GM10248 (cell line): ENCODE measurements at regions not wholly inside any gene's neighbourhood (a gene's known extent, or its start where the extent isn't known, plus 50 kb on each side); places are given as distances from the start of the nearest gene placed in this dataset.

ENCODE experiments used
- CTCF ChIA-PET: fragments of 300-600 bp; sonication (Branson Sonifier 250); formaldehyde crosslinking; extraction: SDS; loops from one replicate; lab custom pipeline; 2021; ENCODE audit warnings: antibody characterized with exemption; lab: Yijun Ruan, JAX
- POLR2A ChIA-PET: fragments of 350-650 bp; sonication (Branson Sonifier 250); formaldehyde crosslinking; extraction: SDS; loops from one replicate; lab custom pipeline; 2020; ENCODE audit warnings: antibody characterized with exemption; lab: Yijun Ruan, JAX
- DNase-seq: peaks from one replicate; pipeline ENCODE4 v3.0.0; 2012; ENCODE audit errors: extremely low spot score
- TF ChIP-seq, protein P1 (sequence below): IDR thresholded peaks from 2 replicates; pipeline ENCODE4 v1.5.1; 2012; ENCODE audit warnings: mild to moderate bottlenecking, low read depth; ENCODE audit errors: extremely low read depth, missing control alignments, control extremely low read depth

DNA sequence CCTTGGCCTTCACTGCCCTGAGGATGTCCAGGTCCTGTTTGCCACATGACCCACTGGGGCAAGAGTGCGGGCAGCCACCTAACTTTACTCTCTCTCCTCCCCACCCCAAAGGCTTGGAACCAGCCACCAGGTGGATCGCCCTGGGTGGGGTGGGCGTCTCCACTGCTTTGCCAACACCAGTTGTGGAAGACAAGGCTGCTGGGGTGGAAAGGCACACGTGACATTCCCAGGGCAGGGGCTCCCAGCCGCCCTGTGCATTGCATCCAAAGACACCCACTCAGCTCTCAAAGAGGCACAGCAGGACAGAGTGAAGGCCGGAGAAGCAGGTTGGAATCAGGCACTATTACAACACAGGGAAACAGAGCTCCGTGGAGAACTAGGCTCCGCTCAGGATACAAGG, 162.2 kb downstream of the OLFM1 start:
- ChIA-PET POLR2A (no interaction called here), CTCF (no interaction called here)
- DNase-seq = no peak
- TF ChIP-seq, protein P1, sequence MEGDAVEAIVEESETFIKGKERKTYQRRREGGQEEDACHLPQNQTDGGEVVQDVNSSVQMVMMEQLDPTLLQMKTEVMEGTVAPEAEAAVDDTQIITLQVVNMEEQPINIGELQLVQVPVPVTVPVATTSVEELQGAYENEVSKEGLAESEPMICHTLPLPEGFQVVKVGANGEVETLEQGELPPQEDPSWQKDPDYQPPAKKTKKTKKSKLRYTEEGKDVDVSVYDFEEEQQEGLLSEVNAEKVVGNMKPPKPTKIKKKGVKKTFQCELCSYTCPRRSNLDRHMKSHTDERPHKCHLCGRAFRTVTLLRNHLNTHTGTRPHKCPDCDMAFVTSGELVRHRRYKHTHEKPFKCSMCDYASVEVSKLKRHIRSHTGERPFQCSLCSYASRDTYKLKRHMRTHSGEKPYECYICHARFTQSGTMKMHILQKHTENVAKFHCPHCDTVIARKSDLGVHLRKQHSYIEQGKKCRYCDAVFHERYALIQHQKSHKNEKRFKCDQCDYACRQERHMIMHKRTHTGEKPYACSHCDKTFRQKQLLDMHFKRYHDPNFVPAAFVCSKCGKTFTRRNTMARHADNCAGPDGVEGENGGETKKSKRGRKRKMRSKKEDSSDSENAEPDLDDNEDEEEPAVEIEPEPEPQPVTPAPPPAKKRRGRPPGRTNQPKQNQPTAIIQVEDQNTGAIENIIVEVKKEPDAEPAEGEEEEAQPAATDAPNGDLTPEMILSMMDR = no peak

DNA sequence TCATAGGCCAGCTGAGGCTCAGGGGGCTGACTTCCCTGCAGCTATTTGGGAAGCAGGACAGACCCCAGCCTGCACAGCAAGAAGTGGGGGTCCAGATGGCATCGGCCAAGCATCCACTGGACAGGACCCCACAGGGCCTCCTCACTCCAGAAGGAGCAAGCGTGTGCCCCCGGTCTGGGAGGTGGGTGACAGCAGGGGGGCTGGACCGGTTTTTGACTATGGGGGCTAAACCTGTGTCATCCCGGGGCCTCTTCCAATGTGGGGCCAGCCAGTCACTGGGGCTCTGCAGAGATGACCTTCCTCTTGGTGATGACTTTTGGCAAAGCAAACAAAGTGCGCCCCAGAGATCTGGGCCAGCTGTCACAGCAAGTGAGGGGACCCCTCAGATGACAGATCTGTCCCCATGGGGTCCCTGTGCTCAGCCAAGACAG, 163.9 kb downstream of the OLFM1 start:
- no peak for DNase-seq
- ChIA-PET CTCF (no interaction called here), POLR2A (no interaction called here)
- TF ChIP-seq, protein P1 = no peak

DNA sequence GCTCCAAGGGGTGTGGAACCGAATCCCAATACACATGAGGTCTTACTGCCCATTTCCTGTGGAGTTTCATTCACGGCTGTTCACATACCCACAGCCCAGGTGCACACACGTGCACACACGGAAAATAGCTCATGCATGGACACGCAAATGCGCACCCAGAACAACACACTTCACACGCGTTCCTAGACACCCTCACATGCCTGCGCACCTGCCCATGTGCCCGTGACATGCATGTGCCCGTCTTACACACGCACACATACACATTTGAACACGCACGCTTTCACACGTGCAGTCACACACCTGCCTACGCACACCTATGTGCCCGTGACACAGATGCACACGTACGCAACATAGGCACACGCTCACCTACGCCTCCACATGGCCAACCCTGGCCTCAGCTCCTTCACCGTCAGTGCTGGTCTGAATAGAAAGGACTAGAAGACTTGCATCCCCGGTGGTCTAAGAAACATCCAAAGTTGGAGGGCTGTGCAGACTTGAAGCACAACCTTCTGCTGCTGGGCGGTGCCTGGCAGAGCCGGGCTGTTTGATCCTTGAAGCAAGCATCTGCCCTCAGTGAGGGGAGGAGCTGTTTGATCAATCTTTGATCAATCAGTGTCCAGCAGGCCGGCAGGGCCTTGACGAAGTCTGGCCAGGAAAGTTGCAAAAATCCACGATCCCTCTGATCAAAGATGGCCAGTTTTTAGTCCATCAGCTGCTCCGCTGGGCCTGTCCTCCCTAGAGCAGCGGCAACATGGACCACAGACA, 164.7 kb downstream of the OLFM1 start:
- POLR2A ChIA-PET = no interaction called here

DNA sequence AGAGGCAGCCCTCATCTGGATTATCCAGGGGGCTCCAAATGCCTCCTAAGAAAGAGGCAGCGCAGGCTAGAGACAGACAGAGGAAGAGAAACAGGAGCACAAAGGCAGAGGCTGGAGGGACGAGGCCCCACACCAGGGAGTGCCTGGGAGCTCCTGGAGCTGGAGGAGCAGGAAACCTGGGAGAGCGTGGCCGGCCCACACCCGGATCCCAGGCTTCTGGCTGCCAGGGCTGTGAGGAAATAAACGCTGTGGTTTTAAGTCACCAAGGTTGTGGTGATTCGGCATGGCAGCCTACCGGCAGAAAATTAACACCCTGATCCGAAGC, 165.5 kb downstream of the OLFM1 start:
- no peak for DNase-seq
- TF ChIP-seq, protein P1 = no peak
- POLR2A ChIA-PET = no interaction called here
- CTCF ChIA-PET = no interaction called here

More for the DNA sequence above, 164.7 kb downstream of the OLFM1 start:
- CTCF ChIA-PET = no interaction called here
- TF ChIP-seq, protein P1 = no peak
- DNase-seq = no peak

DNA sequence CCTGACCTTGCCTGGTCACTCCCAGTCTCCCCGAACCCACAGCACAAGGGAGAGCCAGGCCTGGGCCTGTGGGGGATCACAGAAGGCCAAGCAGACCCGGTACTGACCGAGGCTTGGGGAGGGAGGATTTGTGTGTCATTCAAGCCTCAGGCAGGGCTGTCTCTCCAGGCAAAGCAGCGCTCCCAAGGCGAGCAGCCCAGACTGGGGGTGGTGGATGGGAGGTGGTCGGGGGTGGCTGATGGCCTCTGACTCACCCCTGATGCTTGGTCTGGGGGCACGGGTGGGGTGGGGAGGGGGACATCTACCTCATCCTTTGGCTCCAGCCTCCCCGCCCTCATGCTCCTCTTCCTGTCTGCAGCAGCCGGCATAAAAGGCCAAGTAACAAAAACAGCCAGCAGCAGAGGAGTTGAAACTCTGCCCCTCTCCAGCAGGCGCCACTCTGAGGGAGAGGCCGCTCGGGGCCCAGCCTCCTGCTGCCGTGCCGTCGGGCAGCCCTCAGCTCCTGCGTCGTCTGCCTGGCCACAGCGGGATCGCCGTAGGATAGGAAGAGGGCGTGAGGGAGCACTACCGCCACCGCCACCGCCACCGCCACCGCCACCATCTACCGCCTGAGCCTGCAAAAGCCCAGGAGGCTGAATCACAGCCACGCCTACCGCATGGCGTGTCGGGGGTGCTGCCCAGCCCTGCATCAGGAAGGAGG, 166.0 kb downstream of the OLFM1 start:
- no peak for DNase-seq
- TF ChIP-seq, protein P1 = no peak
- POLR2A ChIA-PET = no interaction called here
- CTCF ChIA-PET = no interaction called here

DNA sequence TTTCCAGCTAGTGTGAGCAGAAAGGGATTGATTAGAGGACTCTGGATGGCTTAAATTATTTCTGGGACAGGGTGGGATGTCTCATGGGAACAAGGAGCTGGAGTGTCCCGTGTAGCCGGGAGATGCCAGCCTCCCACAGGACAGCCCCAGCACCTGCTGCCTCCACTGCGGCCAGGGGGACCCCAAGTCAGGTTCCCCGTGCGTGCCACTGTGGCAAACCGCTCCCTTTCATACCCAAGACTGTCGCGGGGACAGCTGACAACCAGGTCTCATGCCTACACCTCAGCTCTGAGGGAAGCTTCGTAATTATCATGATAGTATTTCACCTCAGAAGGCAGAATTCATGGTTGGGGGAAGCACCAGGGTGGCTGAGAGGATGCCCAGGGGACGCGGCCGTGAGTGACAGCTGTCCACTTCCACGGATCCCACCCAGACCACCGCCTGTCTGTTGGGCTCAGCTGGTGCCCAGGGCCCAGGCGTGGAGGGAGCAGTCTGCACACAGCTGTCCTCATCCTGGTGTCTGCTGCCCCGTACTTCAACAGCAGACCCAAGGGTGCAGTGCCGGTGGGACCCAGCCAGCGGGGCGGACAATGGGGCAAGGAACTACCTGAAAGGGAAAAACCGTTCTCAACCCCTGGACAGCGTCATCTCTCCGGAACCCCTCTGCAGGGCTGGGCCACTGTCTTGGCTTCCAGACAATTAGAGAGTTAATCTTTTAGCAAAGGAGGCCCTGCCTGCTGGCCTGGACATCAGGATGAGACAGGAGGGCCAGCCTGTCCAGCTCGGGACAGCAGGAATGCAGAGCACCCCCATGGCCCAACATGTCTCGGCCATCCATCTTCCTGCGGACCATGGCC, 166.9 kb downstream of the OLFM1 start:
- TF ChIP-seq, protein P1 = no peak
- CTCF ChIA-PET = no interaction called here
- no peak for DNase-seq
- POLR2A ChIA-PET = no interaction called here
